Natural killer cell (primary cell): ENCODE measurements at regions not wholly inside any gene's neighbourhood (a gene's known extent, or its start where the extent isn't known, plus 50 kb on each side); places are given as distances from the start of the nearest gene placed in this dataset.
"Not testable (repeated sequence)": the region's sequence is repeated elsewhere in the genome, so short reads cannot be mapped to it uniquely, and the experiment has no call there.

Source experiments
- ATAC-seq, 3 donors: fragments of 150-1000 bp in 2 of 3; fragments of 200-7000 bp in 1 of 3; cut with Tn5 transposase; 1 replicate in 1 of 3; 2 replicates in 2 of 3; pipeline ENCODE4 v1.10.0; 2021; ENCODE audit warnings: mild to moderate bottlenecking in 2 of 3, moderate library complexity in 2 of 3
- DNase-seq, 2 donors: peaks; one replicate each; pipeline versions ENCODE4 v3.0.0 to v3.0.0-alpha.2; 2013 to 2021; ENCODE audit warnings: mixed read lengths in 1 of 2
- H3K27ac ChIP-seq: one replicate; pipeline ENCODE4 v1.5.1; 2013; ENCODE audit warnings: mild to moderate bottlenecking, low read length
- H3K27me3 ChIP-seq: one replicate; pipeline ENCODE4 v1.6.1; 2013; ENCODE audit warnings: low read length; ENCODE audit not compliant: control insufficient read depth, insufficient read depth
- H3K36me3 ChIP-seq: one replicate; pipeline ENCODE4 v1.6.1; 2013; ENCODE audit warnings: low read length; ENCODE audit not compliant: control insufficient read depth, insufficient read depth
- H3K4me1 ChIP-seq: one replicate; pipeline ENCODE4 v1.6.1; 2013; ENCODE audit warnings: low read length; ENCODE audit not compliant: control insufficient read depth, insufficient read depth
- H3K4me3 ChIP-seq: one replicate; pipeline ENCODE4 v1.5.1; 2013; ENCODE audit warnings: low read length
- H3K9me3 ChIP-seq: one replicate; pipeline ENCODE4 v1.6.1; 2013; ENCODE audit warnings: low read length; ENCODE audit not compliant: control insufficient read depth, insufficient read depth
- H3K27ac Mint-ChIP-seq, 2 donors: one replicate each; pipeline ENCODE4 v1.8.0; 2022; ENCODE audit warnings: mild to moderate bottlenecking in 2 of 2, mixed read lengths in 2 of 2, moderate library complexity in 1 of 2
- H3K27me3 Mint-ChIP-seq, 2 donors: one replicate each; pipeline ENCODE4 v1.8.0; 2022; ENCODE audit warnings: low read depth in 2 of 2, mixed read lengths in 2 of 2
- H3K36me3 Mint-ChIP-seq: one replicate; pipeline ENCODE4 v1.8.0; 2022; ENCODE audit warnings: mixed read lengths
- H3K4me1 Mint-ChIP-seq, 2 donors: one replicate each; pipeline ENCODE4 v1.8.0; 2022; ENCODE audit warnings: mixed read lengths in 2 of 2
- H3K4me3 Mint-ChIP-seq: one replicate; pipeline ENCODE4 v1.8.0; 2022; ENCODE audit warnings: mild to moderate bottlenecking, moderate library complexity, mixed read lengths
- H3K9me3 Mint-ChIP-seq, 2 donors: one replicate each; pipeline ENCODE4 v1.8.0; 2022; ENCODE audit warnings: mixed read lengths in 2 of 2
- WGBS: methylation state at CpG from one replicate; pipeline ENCODE4 v1.1.7; 2013; ENCODE audit warnings: missing lambda C conversion rate; ENCODE audit not compliant: insufficient coverage; 5-methylcytosine and 5-hydroxymethylcytosine counted together
- intact Hi-C: fragments of 100-400 bp; cut with micrococcal nuclease; formaldehyde crosslinking; loops from one replicate; pipeline ENCODE4 v1.14.2; 2022
- TF ChIP-seq, protein P1 (sequence below): fragments of 200-600 bp; IDR thresholded peaks from one replicate; pipeline ENCODE4 v1.8.0; 2022; ENCODE audit warnings: antibody characterized with exemption

DNA sequence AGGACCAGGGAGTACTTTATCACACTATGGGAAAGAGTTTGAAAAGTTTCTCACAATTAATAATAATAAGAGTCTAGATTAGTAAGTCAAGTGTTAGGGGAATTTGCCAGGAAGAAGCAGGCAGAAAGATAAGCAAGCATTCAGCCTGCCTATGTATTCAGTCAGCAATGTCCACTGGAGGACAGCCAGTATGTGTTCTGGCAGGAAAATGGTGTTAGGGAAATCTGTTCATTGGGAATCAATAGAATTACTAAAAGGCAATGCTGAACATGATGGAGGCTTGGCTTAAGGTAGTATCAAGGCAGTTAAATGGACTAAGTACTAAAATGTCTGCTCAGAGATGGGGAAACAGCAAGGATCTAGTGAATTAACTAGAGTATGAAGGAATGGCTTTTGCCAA lies 221.2 kb downstream of the PPP4R3C start:
- Mint-ChIP-seq H3K4me1 (no peaks in the 10 kb centered on the region), H3K36me3 (no peaks in the 10 kb centered on the region), H3K27ac (no peak overlapping the region), H3K9me3 (peaks cover 6 to 10% of the 10 kb centered on the region in 2 donors), H3K4me3 (no peak overlapping the region), H3K27me3 (no peaks in the 10 kb centered on the region)
- H3K4me1 ChIP-seq: no peaks in the 10 kb centered on the region
- no peak for ATAC-seq
- peaks cover 3% of the 10 kb centered on the region for H3K9me3 ChIP-seq
- H3K27ac ChIP-seq: no peak overlapping the region
- no peaks in the 10 kb centered on the region for H3K36me3 ChIP-seq
- no peaks in the 10 kb centered on the region for H3K27me3 ChIP-seq
- TF ChIP-seq, protein P1, sequence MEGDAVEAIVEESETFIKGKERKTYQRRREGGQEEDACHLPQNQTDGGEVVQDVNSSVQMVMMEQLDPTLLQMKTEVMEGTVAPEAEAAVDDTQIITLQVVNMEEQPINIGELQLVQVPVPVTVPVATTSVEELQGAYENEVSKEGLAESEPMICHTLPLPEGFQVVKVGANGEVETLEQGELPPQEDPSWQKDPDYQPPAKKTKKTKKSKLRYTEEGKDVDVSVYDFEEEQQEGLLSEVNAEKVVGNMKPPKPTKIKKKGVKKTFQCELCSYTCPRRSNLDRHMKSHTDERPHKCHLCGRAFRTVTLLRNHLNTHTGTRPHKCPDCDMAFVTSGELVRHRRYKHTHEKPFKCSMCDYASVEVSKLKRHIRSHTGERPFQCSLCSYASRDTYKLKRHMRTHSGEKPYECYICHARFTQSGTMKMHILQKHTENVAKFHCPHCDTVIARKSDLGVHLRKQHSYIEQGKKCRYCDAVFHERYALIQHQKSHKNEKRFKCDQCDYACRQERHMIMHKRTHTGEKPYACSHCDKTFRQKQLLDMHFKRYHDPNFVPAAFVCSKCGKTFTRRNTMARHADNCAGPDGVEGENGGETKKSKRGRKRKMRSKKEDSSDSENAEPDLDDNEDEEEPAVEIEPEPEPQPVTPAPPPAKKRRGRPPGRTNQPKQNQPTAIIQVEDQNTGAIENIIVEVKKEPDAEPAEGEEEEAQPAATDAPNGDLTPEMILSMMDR: no peak
- no peak for DNase-seq
- H3K4me3 ChIP-seq: no peak overlapping the region
- intact Hi-C loops: no loop called here

DNA sequence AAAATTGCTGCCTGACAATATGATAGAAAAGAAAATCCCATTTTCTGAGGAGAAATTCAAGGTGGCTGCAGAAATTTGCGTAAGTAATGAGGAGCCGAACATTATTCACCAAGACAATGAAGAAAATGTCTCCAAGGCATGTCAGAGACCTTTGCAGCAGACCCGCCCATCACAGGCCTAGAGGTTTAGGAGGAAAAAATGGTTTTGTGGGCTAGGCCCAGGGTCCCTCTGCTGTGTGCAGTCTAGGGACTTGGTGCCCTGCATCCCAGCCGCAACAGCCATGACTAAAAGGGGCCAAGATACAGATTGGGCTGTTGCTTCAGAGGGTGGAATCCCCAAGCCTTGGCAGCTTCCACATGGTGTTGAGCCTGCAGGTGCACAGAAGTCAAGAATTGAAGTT lies 223.1 kb downstream of the PPP4R3C start:
- ATAC-seq, intact Hi-C loops, H3K4me1 ChIP-seq, H3K4me3 ChIP-seq, H3K4me3 Mint-ChIP-seq, H3K9me3 ChIP-seq, H3K36me3 Mint-ChIP-seq, H3K27me3 ChIP-seq, H3K36me3 ChIP-seq, H3K9me3 Mint-ChIP-seq, DNase-seq, H3K27me3 Mint-ChIP-seq, H3K27ac ChIP-seq, H3K4me1 Mint-ChIP-seq, H3K27ac Mint-ChIP-seq: not testable (repeated sequence)
- 90% methylated on average over 4 of the region's 4 CpGs for WGBS

DNA sequence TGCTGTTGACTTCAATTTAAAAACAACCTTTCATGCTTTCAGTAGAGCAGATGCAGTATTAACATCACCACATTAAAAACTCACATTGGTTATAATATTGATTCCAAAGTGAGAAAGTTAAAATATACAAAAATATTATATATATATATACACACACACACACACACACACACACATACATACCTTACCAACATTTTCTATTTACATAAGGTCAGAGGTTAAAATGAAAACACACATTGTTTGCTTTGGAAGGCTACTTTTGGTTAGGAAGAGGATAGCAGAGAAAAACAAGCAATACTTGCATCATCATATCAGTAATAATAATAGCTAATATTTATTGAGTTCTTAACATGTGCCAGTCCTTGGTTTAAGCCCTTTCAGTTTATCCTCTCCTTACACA lies 226.5 kb downstream of the PPP4R3C start:
- H3K36me3 ChIP-seq: no peaks in the 10 kb centered on the region
- no peaks in the 10 kb centered on the region for H3K4me1 Mint-ChIP-seq
- H3K4me3 Mint-ChIP-seq: no peak overlapping the region
- H3K4me1 ChIP-seq: no peaks in the 10 kb centered on the region
- H3K4me3 ChIP-seq: no peak overlapping the region
- peaks cover 5 to 8% of the 10 kb centered on the region in 2 donors for H3K9me3 Mint-ChIP-seq
- DNase-seq (no peak), ATAC-seq (no peak)
- TF ChIP-seq, protein P1: no peak
- H3K27me3 Mint-ChIP-seq: no peaks in the 10 kb centered on the region
- peaks cover 3% of the 10 kb centered on the region for H3K9me3 ChIP-seq
- H3K27me3 ChIP-seq: no peaks in the 10 kb centered on the region
- H3K27ac Mint-ChIP-seq: no peak overlapping the region
- H3K36me3 Mint-ChIP-seq: no peaks in the 10 kb centered on the region
- intact Hi-C loops: no loop called here
- no peak overlapping the region for H3K27ac ChIP-seq

DNA sequence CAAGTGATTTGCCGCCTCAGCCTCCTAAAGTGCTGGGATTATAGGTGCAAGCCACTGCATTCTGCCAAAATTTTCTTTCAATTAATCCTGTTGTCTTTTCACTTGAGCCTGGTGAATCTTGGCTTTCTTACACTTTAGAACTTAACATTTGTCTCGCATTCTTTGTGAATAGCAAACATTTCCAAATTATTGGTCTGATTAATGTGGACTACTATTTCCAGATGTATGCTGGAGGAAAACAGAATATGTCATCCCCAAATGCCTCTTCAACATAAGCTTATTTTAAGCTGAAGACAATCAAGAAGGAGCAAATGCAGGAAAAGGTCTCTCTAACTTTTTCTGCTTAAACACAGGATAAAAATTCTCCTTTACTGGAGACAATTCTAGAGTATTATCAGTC lies 233.4 kb downstream of the PPP4R3C start:
- H3K4me1 Mint-ChIP-seq: no peaks in the 10 kb centered on the region

More for the DNA sequence above, 233.4 kb downstream of the PPP4R3C start:
- Histone ChIP-seq H3K27me3 (no peaks in the 10 kb centered on the region), H3K4me1 (no peaks in the 10 kb centered on the region), H3K36me3 (no peaks in the 10 kb centered on the region), H3K4me3 (no peak overlapping the region), H3K9me3 (no peaks in the 10 kb centered on the region), H3K27ac (no peak overlapping the region)
- TF ChIP-seq, protein P1: no peak
- H3K4me3 Mint-ChIP-seq: no peak overlapping the region
- peaks cover 2% of the 10 kb centered on the region in 2 donors for H3K9me3 Mint-ChIP-seq
- 85% methylated on average over 1 of the region's 2 CpGs for WGBS
- DNase-seq (no peak), ATAC-seq (no peak)
- no peaks in the 10 kb centered on the region for H3K36me3 Mint-ChIP-seq
- H3K27me3 Mint-ChIP-seq: no peaks in the 10 kb centered on the region
- H3K27ac Mint-ChIP-seq: no peak overlapping the region
- intact Hi-C loops: no loop called here
